Fibroblast of the aortic adventitia (primary cell): ENCODE measurements at regions not wholly inside any gene's neighbourhood (a gene's known extent, or its start where the extent isn't known, plus 50 kb on each side); places are given as distances from the start of the nearest gene placed in this dataset.

ENCODE experiments used
- DNase-seq: peaks from one replicate; pipeline ENCODE4 v3.0.0-alpha.2; 2010; ENCODE audit warnings: low read depth
- H3K4me3 ChIP-seq: 2 replicates; pipeline ENCODE4 v1.5.1; 2011; ENCODE audit warnings: low read depth, mild to moderate bottlenecking, control low read depth, low read length, moderate library complexity
- CTCF ChIP-seq: IDR thresholded peaks from 2 replicates; pipeline ENCODE4 v1.5.1; 2011; ENCODE audit warnings: mild to moderate bottlenecking, low read length, control low read depth, inconsistent platforms; ENCODE audit not compliant: insufficient read depth

- DNase-seq, result no peak
- no peak overlapping the region for H3K4me3 ChIP-seq
- no peak for TF ChIP-seq CTCF
These were observed 433.5 kb upstream of the PPP2R3A start for GRCh38 chr3:135532021-135532420.

DNA sequence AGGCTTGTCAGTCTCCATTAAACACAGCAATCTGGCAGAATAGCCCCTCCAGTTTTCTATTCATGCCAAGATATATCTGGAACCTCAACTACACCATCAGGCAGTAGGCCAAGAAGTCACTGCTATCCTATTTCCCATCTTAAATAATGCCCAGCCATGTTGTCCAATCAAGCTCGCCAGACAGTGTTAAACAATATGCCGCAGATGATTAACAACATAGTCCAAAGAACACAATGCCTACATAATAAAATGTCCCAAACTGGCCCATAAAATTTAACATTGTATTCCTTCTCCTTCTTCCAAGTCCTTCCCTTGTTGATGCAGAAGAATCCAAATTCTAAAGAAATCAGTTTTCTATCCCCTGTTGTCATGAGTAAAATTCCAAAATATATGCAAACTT is 427.4 kb upstream of the PPP2R3A start:
- no peak for TF ChIP-seq CTCF
- DNase-seq, result no peak
- no peak overlapping the region for H3K4me3 ChIP-seq

- TF ChIP-seq CTCF, result no peak
- H3K4me3 ChIP-seq, result no peak overlapping the region
- no peak for DNase-seq
These were observed 426.2 kb upstream of the PPP2R3A start for GRCh38 chr3:135539351-135539750.

GRCh38 chr3:135539854-135540253 is 425.7 kb upstream of the PPP2R3A start:
- H3K4me3 ChIP-seq, result no peak overlapping the region
- TF ChIP-seq CTCF, result no peak
- no peak for DNase-seq

- no peak overlapping the region for H3K4me3 ChIP-seq
- DNase-seq, result no peak
- no peak for TF ChIP-seq CTCF
These were observed 415.5 kb upstream of the PPP2R3A start for GRCh38 chr3:135549928-135550494.

DNA sequence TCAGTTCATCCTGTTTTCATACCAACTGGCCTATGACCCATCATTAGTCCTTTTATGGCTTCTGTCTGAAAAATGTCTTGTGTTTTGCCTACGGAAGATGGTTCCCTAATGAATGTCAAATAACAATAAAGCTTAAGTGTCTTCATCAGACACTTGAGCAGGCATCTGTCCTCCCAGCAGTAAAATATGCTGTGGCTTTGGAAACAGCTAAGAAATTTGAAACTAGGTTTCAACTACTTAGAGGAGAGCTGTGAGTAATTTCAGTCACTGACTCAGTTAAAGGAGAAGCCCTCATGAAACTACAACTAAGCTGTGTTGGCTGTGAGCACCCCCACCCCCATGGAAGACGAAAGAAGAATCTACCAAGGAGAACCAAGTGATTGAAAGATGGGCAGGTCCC is 409.4 kb upstream of the PPP2R3A start:
- TF ChIP-seq CTCF, result no peak
- no peak overlapping the region for H3K4me3 ChIP-seq
- DNase-seq, result no peak

GRCh38 chr3:135558150-135558783 is 407.3 kb upstream of the PPP2R3A start:
- no peak for TF ChIP-seq CTCF
- no peak for DNase-seq
- H3K4me3 ChIP-seq, result no peak overlapping the region
